Endometrial microvascular endothelial cells (primary cell): ENCODE measurements at regions not wholly inside any gene's neighbourhood (a gene's known extent, or its start where the extent isn't known, plus 50 kb on each side); places are given as distances from the start of the nearest gene placed in this dataset.
"Not testable (repeated sequence)": the region's sequence is repeated elsewhere in the genome, so short reads cannot be mapped to it uniquely, and the experiment has no call there.

Experiments
- in situ Hi-C: cut with HindIII; loops from 2 replicates; pipeline ENCODE4 v1.10.0; 2017; ENCODE audit warnings: low sequenced_read_pairs, low pct_unique_long_range_greater_than_20kb; ENCODE audit errors: inconsistent ontology term

GRCh38 chr4:128553686-128554515 lies 255.6 kb upstream of the JADE1 start:
- in situ Hi-C loops: loop anchor here (25.0 kb wide), 1 partner anchor 92 kb away; no protein-coding TSS in a partner anchor

DNA sequence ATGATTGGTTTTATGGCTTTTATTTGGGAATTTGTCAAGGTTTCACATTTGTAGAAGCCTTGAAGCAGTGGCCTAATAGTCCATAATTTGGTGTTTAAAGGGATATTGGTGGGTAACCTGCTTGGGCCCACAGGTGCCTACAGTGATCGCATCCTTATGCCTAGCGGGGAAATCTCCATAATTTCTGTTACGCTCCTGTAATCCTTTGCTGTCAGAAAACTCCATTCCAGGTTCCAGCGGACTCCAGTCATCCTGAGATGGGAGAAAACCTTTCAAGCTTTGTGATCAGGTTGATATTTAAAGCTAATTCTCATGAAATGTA lies 257.0 kb upstream of the JADE1 start:
- in situ Hi-C loops: loop anchor here (25.0 kb wide), 1 partner anchor 90 kb away; no protein-coding TSS in a partner anchor

GRCh38 chr4:128551280-128551679 lies 258.2 kb upstream of the JADE1 start:
- in situ Hi-C loops: loop anchor here (25.0 kb wide), 1 partner anchor 89 kb away; no protein-coding TSS in a partner anchor

DNA sequence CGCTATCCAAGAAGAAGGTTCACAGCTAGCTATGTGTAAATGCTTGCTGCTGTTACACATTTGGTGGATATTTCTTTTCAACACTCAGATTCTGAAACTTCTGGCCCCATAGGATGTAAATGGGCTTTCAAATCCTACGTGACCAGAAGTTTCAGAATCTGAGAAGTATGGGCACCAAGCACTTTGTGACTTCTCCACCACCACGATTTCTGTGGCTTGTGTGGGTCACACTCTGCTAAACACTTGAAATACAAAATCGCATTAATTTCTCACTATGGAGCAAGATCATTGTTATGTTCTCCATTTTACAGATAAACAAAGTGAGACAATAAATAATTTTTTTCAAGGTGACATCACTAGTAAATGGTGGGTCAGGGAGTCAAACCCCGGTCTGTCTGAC lies 259.4 kb upstream of the JADE1 start:
- in situ Hi-C loops: loop anchor here (25.0 kb wide), 1 partner anchor 88 kb away; no protein-coding TSS in a partner anchor

GRCh38 chr4:128549636-128550035 lies 259.9 kb upstream of the JADE1 start:
- in situ Hi-C loops: loop anchor here (25.0 kb wide), 1 partner anchor 87 kb away; no protein-coding TSS in a partner anchor

GRCh38 chr4:128548381-128548780 lies 260.8 kb upstream of the PGRMC2 start:
- in situ Hi-C loops: no loop called here

- in situ Hi-C loops: no loop called here
Observed at GRCh38 chr4:128544272-128544671, 256.7 kb upstream of the PGRMC2 start.

GRCh38 chr4:128543696-128544095 lies 256.1 kb upstream of the PGRMC2 start:
- in situ Hi-C loops: no loop called here

DNA sequence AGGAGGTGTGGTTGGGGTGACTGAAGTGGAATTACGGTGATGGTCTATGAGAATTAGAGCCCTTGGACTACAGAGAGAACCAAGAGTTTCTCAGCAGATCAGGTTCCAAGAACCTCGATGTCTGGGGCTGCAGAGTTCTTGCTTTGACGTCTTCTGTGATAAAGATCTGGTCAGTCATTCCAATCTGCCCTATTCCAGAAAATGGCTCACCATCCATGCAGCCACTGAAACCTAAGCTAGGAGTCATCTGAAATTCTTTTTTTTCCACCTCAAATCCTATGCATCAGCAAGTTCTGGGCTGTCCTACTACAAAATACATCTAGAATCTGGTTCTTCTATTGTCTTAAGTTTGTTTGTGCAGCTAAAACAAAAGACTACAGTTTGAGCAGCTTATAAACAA lies 254.4 kb upstream of the PGRMC2 start:
- in situ Hi-C loops: no loop called here

DNA sequence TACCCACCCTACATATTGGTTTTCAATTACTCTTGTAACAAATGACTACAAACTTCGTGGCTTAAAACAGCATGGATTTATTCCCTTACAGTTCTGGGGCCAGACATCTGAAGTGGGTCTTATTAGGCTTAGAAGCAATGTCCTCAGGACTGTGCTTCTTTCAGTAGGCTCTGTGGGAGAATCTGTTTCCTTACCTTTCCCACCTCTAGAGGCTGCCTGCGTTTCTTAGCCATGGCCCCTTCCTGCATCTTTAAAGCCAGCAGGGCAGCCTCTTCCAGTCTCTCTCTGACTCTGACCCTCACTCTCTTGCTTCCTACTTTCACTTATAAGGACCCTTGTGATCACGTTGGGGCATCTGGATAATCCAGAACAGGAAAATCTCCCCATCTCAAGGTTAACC lies 252.5 kb upstream of the PGRMC2 start:
- in situ Hi-C loops: no loop called here

DNA sequence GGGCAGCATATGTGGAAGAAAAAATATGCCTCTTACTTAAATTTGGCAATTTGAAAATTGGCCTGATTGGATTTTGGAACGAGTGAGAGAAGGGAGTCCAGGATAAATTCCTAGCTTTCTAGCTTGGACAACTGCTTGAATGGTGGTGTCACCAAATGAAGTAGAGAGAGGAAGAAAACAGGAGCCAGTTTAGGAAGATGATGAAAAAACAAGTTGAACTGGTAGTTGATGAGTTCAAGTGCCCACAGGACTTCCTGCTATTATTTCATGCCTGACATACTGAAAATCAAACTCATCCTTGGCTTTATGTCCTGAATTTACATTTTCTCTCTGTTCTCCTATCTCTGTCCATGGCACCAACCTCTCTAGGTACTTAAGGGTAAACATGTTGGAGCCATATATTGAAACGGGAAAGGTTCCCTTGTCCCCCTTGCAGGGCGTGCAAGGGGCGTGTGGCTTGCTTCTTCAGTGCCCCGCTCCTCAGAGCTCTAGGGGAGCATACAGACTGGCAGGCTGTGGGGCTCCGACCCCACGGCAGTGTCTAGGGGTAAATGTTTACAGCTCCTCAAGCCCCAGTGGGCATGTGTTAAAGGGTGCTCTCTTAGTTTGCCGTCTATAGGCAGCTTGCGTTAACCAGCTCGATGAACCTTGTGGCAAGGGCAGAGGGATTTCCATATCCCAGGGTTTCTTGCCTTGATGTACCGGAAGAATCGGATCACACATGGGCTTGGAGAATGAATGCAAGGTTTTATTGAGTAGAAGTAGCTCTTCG lies 250.7 kb upstream of the PGRMC2 start:
- in situ Hi-C loops: no loop called here

DNA sequence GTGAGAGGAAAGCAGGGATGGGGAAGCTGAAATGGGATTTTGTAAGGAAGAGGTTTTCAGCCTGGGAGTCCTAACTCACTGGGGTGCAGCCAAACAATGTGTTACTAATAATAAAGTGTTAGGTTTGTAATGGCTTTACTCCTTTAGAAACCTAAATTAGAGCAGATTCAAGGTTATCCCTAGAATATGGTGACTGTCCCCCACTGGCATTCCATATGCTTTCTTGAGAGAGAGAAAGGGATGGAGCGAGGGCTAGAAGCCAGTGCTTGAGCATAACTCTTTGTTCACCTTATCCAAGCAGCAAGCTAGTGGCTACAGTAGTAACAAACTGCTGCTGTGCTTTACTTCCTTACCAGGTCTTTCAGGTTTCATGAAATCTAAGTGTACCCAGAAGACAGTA lies 249.1 kb upstream of the PGRMC2 start:
- in situ Hi-C loops: no loop called here

GRCh38 chr4:128535510-128535909 lies 247.9 kb upstream of the PGRMC2 start:
- in situ Hi-C loops: not testable (repeated sequence)

- in situ Hi-C loops: no loop called here
Observed at GRCh38 chr4:128528793-128529553, 241.4 kb upstream of the PGRMC2 start.

DNA sequence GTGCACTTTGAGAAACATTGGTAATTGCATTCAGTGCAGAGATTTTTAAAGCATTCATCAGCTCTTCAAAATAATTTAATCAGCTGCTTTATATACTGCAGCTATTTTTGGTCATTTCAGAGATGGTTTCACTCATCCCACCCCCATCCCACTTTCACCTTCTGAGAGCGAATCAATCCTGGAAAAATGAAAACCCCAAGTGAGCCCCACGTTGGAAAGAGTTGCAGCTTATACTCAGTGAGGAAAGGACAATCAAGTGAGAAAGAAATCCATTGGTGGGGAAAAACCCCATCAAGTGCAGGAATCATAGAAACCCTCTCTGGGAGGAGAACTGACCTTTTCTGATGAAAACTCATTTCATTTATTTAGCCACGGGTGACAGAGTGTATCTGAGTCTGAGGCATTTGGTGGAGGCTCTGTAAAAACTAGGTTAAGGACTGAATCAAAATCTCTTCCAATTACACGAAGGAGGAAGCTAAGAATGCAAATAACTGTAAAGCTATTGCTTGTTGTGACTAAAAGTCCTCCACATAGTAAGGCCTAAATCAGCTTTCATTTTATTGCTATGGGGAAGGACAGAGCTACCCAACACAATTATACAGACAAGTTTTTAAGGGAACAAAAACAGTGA lies 240.4 kb upstream of the PGRMC2 start:
- in situ Hi-C loops: no loop called here

DNA sequence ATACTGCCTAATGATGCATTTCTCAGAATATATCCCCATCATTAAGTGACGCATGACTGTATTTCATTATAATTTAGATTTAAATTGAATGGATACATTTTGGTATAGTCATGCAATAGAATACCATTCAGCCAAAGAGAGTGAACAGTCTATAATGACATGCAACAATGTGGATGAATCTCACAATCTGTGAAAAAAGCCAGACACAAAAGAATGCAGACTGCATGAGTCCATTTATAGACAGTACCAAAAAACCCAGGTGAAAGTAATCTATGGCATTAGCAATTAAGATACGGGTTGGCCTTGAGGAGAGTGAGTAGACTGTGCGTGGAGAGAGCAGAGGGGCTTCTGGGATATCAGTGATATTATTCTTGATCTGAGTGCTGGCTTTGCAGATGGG lies 239.7 kb upstream of the PGRMC2 start:
- in situ Hi-C loops: no loop called here

DNA sequence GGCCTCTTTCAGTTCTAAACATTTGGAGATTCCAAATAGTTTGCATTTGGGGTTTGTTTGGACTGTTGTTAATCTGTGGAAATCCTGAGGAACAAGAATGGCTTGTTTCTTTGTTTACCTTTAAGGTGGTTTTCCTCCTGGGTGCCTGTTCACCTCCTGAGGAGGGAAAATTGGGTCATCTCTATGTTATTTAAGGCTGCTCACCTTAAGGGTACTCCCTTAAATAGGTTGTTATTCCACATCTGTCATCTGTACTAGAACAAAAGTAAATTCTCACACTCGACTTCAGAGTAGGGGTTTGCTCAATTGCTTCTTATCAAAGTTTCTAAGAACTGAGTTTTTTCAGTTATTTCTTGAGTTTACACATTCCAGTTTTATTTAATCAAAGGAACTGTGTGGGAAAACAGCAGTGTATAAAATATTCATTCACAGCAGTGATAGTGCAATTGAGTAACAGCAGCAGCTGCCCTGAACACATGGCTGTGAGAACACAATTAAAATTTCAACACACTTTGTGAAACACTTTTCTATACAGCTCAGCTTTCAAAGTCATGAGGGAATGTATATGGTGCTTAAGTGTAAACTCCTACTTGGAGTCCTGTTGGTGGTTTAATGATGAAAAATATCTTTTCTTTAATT lies 238.5 kb upstream of the PGRMC2 start:
- in situ Hi-C loops: no loop called here

GRCh38 chr4:128525387-128525786 lies 237.8 kb upstream of the PGRMC2 start:
- in situ Hi-C loops: no loop called here
